ENCODE measurements at regions not wholly inside any gene's neighbourhood (a gene's known extent, or its start where the extent isn't known, plus 50 kb on each side); places are given as distances from the start of the nearest gene placed in this dataset.

DNA sequence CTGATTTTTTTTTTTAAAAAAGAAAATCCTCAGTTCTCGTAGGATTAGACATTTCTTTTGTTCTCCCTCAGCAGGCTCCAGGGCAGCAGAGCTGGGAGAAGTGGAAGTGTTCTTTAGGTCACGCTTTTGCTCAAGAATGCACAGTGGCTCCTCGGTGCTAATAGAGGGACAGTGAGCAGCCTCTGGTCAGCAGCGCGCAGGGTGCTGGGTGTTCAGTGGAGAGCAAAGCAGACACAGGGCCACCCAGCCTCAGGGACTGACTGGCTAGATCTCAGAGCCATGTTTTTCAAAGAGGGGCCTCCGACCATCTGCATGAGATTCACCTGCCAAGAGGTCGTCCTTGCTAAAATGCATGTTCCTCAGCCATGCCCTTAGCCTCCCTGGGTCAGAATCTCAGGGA, 218.8 kb downstream of the HAUS1 start:
- DNase-seq (ENCODE audit: low spot score) = no peak

DNA sequence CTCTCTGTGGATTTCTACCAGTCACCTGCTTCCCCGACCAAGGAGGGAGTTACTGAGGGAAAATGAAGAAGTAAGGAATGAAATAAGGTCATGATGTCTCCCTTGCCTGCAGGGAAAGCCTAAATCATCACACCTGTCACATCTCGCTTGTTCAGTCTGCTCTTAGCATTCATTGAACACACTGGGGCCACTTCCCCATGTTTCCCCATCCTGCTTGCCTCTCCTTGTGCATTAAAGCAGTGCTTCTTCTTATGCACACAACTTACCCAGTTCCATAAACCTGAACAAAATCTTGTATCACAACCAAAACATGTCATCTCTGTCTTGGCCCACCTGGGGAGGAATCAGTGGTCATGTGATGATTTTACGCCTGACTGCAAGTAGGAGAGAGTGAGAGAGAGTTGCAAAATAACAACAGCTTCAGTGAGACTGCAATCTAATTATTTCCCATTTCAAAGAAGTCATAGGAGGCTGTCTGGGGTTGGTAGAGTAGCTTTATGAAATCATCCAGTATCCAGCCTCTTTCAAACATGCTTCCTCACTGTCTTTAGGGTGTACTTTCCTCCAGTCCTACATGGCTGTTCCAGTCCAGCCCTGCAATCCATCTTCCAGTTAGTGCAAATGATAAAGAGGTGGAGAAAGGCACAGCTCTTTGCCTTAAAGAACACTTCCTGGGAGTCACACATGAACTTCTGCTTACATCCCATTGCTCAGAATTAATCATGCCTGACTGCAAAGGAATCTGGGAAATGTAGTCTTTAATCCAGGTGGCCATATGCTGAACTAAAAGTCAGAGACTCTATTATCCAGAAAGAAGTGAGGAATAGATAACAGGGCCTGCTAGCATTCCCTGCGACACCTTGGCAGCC, 220.1 kb downstream of the HAUS1 start:
- DNase-seq (ENCODE audit: low spot score) = peak; percentile 35

DNA sequence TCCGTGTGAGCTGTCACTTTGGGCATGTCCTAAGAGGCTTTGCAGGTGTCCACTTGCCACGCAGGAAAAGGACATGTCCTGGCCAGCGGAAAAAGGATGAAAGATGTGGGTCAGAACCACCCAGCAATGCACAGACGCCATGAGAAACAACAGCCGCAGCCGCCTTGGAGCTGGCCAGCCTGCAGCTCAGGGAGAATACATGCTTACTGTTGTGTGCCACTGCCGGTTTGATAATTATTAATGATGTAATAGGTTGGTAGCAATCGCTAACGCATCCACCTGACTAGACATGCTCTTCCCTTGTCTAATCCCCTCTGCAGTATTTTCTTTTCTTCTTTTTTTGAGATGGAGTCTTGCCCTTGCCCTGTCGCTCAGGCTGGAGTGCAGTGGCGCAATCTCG, 221.7 kb downstream of the HAUS1 start:
- DNase-seq (ENCODE audit: low spot score) = no peak

DNA sequence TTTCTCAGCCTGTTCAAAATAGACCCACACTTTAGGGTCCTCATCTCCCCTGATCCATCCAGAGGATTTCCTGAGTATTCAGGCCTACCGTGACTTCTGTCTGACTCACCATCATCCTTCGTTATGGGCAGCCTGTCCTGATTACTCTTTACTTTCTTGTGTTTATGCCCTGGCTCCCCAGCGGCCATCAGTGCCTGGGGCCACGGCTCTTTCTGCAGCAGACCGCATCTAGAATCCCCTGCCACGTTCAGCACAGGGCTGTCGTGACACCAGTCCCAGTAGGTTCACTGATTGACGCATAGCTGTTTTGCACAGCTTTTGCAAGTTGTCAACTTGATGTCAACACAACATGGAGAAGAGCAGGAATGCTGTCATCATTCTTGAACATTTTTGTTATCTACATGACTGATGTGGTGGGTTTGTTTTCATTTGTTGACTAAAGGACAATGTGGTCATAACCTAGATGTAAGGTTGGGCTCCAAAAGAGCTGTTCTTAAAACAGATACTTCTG, 225.6 kb downstream of the HAUS1 start:
- no peak for DNase-seq (ENCODE audit: low spot score)

DNA sequence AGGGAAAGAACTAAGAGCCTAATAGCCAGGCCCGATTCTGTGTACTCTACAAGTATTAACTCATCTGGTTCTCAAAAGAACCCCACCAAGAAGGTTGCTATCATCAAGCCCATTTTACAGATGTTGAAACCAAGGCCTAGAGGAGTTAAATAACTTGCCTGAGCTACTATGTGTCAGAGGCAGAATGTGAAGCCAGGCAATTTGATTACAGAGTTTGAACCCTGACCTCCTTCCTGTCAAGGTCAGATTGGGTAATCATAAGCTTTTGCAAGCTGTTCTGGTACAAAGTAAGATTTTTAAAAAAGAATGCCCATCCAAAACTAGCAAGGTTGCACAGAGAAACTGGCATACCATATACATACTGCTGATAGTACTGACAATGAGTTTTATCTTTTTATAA, 227.1 kb downstream of the HAUS1 start:
- no peak for DNase-seq (ENCODE audit: low spot score)

DNA sequence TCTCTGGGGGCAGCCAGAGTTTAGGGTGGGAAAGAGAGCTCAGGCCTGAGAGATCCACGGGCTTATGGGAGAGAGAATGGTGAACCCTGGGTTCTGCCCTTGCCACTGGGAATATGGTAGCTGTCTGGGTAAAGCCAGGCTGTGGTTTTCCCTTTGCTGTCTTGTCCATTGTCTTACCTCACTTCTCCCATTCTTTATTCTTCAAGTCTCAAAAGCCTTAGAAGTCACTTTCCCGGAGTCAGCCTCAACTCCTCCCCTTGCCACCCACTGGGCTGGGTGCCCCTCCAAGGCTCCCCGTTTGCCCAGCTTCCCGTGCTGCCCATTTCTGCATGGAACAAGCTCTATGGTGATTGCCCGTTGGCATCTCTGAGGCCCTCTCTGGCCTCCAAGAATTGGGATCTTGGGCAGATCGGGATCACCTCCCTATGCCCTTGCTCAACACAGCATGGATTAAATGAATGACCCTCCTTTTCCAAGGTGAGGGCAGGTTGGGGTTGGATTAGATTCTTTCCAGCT, 228.2 kb downstream of the HAUS1 start:
- no peak for DNase-seq (ENCODE audit: low spot score)

DNA sequence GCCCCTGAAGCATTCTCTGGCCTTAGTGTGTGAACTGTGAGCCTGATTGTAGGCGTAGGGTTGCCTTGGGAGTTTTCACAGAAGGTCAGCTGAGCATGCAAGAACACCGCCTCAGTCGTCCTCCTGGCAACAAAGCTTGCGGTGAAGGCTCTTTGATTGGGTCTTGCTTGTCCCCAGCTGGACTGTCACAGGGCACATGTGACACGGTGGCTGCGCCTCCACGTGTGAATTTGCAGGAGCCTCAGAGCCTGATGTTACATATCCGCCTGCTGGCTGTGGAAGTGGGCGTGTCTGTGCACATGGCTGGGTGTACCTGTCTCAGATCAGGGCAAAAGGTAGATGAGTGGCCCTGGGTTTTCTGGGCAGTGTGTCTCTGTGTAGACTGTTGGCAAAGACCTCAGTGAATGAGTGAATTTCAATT, 228.7 kb downstream of the HAUS1 start:
- no peak for DNase-seq (ENCODE audit: low spot score)

DNA sequence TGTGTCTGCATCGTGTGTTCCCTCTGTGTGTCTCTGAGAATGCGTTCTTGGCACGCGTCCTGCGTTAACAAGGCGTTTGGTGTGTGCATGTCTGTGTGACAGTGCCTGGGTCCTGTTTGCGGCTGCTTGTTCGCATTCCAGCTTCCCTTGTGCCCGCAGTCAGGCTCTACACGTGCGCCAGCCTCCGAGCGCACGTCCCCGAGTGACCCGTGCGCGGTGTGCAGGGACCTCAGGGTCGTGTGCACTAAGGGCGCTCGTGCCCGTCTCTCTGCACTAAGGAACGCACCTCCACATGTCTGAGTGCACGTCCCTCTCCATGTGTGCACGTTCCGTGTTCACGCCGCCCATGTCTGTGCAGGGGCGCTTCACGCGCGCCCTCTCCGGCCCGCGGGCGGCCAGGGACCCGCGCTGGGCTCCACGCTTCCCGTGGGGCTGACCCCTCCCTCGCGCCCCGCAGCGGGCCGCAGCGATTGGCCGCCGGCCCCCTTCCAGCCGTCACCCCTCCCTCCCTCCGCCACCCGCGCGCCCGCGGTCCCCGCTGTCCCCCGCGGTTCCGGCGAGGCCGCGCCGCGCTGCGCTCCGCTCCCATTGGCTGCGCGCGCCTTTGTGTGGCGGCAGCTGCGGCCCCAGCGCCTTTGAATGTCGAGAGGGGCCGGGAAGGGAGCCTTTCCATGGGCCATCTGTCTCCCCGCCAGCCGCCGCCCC, 229.4 kb downstream of the HAUS1 start:
- DNase-seq (ENCODE audit: low spot score) = peak; percentile 63

DNA sequence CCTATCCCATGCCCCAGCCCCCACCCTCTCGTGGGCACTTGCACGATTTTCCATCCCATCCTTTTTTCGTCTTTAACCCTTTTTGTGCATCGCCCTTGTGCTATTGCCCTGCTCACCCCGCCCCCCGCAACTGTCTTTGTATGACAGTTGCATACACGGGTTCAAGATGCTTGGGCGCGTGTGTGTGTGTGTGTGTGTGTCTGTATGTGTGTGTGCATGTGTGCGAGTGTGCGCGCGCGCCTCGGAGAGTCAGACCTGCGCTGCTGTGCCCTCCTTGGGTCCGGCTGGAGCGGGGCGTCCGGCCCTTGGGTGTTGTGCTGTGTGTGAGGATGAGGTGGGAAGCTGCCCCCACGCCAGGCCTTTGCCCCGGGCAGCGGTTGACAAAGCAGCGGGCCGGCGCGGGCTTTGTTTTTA, 230.7 kb downstream of the HAUS1 start:
- peak; percentile 56 for DNase-seq (ENCODE audit: low spot score)

DNA sequence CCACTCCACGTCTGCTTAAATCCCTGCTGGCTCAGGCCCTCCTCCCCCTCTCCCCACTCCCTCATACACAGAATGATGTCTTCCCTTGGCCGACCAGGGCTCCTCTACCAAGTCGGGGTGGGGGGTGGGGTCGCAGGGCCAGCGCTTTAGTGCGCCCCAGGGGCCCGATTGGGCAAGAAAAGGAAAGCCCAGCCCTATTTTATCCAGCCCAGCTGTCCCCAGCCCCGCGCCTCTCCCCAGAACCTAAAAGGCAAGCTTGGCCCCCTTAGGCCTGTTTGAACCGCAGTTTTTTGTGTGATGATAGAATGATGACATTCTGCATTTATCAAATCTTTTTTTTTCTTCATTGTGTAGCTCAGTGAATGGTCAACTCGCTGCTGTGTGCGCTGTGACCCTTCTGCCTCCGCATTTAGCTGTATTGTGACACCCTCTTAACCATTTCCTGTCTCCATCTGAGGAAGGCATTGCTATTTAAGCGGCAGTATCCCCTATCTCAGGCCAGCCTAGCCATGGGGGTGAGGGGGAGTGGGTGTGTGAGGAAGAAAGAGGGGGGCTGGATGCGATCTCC, 231.4 kb downstream of the HAUS1 start:
- DNase-seq (ENCODE audit: low spot score) = peak; percentile 40

DNA sequence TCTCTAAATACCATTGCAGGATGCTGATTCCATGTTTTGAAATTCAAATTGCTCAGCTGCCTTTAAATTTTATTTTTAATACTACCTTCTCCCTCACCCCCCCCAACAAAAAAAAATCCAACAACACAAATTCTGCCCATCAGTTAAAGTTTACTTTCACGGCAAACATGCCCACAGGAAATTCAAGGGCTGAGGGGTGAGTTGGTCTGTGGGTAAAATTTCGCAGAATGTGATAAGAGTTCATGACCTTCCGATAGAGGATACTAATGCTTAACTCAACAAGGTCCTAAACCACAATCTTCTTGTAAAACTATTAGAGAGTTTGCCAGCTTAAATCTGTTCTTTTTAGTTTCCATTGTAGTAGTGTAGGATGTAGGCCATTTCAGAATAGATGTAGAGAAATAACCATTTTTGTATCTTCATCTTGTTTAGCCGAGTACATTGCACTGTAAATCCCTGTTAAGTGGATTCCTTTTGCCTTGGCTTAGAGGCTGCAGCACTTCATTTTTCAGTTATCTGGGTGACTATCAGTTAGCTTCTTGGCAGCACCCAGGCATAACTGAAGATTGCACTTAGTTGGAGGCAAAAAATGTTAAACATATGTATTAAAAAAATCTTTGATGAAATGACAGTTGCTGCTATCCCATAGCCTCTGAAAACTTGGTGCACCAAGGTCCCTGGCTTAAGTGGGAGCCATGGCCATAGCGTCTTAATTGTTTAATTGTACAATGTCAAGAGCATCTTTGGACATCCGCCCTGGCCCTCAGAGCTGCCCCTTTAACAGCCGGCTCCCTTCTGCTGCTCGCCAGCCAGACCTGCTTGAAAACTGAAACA, 232.3 kb downstream of the HAUS1 start:
- DNase-seq (ENCODE audit: low spot score) = peak; percentile 74

DNA sequence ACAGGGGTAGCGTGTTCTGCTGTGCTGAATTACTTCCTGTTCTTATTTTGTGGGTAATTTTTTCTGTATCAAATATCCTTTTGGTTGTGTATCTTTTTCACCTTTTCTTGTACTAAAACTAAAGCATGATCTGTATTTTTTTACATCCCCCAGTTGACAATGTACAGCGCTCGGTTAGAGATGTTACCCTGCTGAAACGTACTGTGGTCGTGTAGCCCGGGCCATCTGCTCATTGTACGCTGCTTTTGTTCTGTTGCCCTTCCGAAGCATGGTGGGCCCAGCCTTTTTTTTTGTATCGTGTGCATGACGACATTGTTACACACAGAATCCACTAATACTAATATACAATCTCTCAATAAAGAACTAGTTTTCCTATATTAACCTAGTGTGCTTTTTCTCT, 233.1 kb downstream of the HAUS1 start:
- peak; percentile 58 for DNase-seq (ENCODE audit: low spot score)

DNA sequence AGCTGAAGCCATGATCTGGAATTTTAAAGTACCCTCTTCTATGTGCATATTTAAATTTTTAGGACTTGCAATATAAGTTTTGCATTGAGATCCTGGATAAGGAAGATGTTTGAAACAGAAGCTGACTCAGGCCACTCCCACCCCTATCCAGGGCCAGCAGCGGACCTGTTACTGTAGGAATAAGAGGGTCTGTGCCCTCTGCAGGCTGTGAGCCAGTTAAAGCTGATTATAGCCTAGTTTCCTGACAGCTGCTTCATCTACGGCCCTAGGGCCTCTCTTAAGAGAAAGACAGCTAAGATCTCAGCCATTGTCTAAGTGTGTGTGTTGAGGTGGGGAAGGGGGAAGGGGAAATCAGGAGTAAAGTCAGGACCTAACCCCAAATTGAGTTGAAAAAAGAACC, 234.0 kb downstream of the HAUS1 start:
- no peak for DNase-seq (ENCODE audit: low spot score)

DNA sequence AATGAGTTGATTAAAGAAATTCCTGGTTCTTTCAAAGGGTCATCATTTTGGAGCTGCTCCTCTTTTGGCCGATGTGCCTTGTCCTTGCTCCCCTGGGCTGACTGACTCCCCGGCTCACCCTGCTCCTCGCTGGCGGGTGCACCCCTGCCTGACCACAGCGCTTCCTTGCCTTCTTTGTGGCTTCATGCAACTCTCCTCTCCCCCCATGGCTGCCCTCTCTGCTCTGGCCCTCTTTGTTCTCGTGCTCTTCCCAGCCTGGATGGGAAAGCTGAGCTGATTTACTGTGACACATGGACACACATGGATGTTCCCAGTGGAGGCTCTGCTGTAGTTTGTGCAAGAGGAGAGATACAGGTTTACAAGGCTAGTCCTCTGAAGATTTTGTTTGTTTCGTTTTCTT, 234.6 kb downstream of the HAUS1 start:
- peak; percentile 38 for DNase-seq (ENCODE audit: low spot score)

DNA sequence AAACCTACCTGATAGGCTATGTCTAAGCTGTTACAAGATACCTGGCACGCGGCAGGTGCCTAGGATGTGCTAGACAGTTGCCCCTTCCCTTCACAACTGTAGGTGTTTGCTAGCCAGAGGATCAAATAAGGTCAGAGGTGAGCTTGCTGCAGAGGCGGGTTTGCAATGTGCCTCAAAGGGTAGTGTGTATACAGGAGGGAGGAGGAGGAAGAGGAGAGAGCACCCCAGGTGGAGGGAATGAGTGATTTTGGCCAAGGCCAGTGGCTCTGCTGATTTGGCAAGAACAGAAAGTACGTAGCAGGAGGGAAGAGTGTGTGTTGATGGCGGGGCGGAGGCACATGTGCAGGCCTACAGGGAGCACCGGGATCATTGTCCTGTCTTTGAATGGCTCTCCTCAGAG, 236.5 kb downstream of the HAUS1 start:
- DNase-seq (ENCODE audit: low spot score) = peak; percentile 33

DNA sequence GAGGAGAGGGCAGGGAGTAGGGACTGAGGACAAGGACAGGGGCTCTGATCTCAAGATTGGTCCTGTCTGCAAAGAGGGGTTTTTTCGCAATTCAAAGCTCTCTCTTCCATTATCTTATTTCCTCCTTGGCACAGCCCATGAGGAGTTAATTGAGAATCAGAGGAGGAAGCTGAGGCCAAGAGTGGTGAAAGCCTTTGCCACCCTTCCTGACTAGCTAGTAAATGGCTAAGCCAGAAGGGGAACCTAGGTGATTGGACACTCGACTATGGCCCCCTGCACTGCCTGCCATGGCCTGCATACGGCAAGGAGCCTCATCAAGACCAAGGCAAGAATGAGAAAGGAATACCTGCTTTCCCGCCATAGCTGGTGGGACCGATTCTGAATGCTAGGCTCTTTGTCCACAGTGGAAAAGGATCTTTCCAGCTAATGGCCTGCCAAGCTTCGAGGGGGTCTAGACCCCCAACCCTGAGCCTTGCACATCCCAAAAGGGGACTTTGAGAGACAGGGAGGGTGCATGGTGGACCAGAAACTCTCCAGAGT, 237.9 kb downstream of the HAUS1 start:
- DNase-seq (ENCODE audit: low spot score) = no peak

DNA sequence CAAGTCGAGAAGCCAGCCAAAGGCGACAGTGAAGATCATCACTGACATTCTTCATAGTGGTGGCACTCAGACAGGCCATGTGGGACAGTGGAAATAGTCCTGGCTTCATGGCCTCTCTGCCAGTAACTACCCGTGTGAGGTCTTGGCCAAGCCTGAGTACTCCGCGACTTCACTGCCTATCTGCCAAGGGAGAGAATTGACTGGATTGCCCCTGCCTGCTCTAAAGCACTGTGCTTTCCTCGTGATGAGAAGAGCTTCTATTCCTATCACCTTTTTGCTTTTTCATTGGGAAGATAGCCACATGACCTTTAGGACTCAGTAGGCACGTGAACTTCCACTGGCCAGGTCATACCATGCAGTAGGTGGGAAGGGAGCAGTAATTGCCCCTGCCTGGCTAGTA, 239.3 kb downstream of the HAUS1 start:
- DNase-seq (ENCODE audit: low spot score) = no peak

DNA sequence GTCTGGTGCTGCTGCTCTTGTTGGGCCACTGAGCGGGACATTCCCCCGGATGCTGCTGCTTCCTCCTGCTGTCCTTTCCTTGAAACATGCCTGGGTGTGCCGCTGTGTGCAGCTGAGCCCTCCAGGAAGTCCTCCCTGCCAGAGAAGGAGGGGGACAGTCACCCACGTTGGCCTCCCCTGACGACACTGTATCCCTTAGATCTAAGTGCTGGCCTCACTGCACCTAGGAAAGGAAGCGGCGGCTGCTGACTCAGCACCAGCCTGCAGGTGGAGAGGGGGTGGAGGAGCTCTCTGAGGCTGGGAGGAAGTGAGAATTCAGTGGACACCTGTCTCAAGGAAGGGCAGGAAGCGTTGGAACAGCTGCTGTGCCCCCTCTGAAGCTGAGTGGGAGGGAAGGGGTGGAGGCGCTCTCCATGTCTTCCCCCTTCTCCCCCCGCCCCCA, 239.8 kb downstream of the HAUS1 start:
- DNase-seq (ENCODE audit: low spot score) = no peak

DNA sequence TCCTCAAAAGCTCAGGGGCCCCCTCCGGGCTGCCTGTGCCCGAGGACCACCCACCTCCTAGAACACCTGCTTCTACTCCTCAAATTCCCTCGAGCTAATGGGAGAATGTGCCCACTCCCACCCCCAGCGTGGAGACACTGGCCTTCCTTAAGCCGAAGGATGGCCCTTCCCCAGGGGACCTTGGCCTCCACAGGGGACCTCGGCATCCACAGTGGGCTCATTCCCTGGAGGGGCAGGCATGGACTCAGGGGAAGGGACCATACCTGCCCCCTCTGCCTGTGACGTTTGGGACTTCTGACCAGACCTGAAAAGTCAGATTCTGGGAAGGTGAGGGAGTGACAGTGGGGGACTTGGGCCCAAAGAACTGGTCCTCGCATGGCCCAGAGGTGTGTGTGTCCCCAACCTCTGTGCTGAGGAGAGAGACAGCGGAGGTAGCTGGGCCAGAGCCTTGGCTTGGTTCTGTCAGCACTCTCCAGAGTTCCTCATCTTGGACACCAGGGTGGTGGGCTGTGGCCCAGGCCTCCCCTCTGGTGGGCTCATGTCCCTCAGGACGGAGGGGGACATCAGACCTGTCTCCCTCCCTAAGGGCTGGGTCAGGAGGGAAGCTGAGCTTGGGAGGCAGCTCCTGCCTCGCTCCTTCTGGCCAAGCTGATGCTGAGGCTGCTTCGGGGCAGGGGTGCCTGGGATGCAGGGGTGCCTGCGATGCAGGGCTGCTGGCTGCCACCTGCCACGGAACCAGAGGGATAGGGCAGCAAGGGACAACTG, 240.4 kb downstream of the HAUS1 start:
- no peak for DNase-seq (ENCODE audit: low spot score)

DNA sequence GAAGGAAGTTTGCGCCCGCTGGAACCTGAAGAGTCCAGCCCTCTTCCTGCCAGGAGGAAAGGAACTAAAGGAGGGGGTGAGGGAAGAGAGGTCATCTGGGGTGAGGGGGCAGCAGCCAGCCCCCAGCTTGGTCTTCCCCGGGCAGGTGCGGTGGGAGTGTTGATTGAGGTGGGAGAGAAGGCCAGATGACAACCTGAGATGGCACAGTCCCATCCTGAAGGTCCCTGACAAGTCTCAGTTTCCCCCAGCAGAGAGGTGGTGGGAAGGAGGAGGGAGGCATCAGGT, 240.9 kb downstream of the HAUS1 start:
- no peak for DNase-seq (ENCODE audit: low spot score)

DNA sequence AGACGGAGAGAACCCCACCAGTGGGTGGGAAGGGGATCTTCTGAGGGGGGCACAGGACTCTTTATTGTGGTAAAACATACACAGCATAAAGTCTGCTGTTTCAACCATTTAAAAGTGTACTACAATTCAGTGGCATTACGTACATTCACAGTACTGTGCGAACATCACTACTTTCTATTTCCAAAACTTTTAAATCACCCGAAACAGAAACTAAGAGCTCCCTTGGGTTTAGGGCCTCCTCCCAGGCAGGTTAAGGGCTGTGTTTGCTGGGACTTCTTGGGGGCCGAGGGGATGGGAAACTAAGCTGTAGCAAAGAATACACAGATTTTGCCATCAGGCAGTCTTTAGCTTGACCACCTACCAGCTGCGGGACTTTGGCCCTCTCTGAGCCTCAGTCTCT, 242.0 kb downstream of the HAUS1 start:
- DNase-seq (ENCODE audit: low spot score) = no peak
